Panc1 (cell line): ENCODE measurements at regions not wholly inside any gene's neighbourhood (a gene's known extent, or its start where the extent isn't known, plus 50 kb on each side); places are given as distances from the start of the nearest gene placed in this dataset.

ENCODE experiments used
- POLR2AphosphoS5 ChIP-seq: IDR thresholded peaks from 2 replicates; pipeline ENCODE4 v1.6.1; 2012; ENCODE audit warnings: mild to moderate bottlenecking, low read depth, low read length, moderate library complexity
- SIN3A ChIP-seq: IDR thresholded peaks from 2 replicates; pipeline ENCODE4 v1.6.1; 2012; ENCODE audit warnings: low read depth, mild to moderate bottlenecking, low read length, moderate library complexity, borderline replicate concordance; ENCODE audit not compliant: insufficient read depth
- TF ChIP-seq, protein P1 (sequence below): fragments of 450-650 bp; IDR thresholded peaks from 2 replicates; pipeline ENCODE4 v1.5.1; 2017; ENCODE audit warnings: mild to moderate bottlenecking
- TF ChIP-seq, protein P2 (sequence below), 2 experiments: IDR thresholded peaks; 2 replicates each; pipeline ENCODE4 v1.6.1; 2011 to 2012; ENCODE audit warnings: low read depth in 2 of 2, control low read depth in 1 of 2, low read length in 1 of 2, mild to moderate bottlenecking in 1 of 2, moderate library complexity in 1 of 2; ENCODE audit not compliant: insufficient read depth in 1 of 2

DNA sequence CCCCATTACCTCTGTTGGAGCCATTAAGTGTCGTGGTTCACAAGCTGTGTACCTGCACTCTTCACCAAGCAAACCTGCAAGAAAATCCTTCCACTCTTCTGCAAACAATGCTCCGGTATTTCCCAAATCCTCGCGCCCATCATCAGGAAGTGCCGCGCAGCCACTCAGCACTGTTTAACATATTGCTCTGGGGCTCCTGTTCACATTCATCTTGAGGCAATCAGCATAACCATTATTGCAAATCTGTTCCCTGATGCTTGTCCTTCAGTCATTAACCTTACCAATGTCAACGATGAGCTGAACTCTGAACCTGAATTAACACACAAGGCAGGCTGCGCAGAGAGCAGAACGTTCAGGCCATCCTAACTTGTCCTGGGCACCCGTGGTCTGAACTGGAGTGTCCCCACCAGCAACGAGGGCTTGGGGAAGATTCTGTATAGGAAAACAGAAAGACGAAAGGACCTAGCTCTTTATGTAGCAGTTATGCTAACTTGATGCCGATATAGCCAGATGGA lies 751.4 kb upstream of the AUTS2 start:
- TF ChIP-seq, protein P1, sequence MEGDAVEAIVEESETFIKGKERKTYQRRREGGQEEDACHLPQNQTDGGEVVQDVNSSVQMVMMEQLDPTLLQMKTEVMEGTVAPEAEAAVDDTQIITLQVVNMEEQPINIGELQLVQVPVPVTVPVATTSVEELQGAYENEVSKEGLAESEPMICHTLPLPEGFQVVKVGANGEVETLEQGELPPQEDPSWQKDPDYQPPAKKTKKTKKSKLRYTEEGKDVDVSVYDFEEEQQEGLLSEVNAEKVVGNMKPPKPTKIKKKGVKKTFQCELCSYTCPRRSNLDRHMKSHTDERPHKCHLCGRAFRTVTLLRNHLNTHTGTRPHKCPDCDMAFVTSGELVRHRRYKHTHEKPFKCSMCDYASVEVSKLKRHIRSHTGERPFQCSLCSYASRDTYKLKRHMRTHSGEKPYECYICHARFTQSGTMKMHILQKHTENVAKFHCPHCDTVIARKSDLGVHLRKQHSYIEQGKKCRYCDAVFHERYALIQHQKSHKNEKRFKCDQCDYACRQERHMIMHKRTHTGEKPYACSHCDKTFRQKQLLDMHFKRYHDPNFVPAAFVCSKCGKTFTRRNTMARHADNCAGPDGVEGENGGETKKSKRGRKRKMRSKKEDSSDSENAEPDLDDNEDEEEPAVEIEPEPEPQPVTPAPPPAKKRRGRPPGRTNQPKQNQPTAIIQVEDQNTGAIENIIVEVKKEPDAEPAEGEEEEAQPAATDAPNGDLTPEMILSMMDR = no peak
- TF ChIP-seq, protein P2, sequence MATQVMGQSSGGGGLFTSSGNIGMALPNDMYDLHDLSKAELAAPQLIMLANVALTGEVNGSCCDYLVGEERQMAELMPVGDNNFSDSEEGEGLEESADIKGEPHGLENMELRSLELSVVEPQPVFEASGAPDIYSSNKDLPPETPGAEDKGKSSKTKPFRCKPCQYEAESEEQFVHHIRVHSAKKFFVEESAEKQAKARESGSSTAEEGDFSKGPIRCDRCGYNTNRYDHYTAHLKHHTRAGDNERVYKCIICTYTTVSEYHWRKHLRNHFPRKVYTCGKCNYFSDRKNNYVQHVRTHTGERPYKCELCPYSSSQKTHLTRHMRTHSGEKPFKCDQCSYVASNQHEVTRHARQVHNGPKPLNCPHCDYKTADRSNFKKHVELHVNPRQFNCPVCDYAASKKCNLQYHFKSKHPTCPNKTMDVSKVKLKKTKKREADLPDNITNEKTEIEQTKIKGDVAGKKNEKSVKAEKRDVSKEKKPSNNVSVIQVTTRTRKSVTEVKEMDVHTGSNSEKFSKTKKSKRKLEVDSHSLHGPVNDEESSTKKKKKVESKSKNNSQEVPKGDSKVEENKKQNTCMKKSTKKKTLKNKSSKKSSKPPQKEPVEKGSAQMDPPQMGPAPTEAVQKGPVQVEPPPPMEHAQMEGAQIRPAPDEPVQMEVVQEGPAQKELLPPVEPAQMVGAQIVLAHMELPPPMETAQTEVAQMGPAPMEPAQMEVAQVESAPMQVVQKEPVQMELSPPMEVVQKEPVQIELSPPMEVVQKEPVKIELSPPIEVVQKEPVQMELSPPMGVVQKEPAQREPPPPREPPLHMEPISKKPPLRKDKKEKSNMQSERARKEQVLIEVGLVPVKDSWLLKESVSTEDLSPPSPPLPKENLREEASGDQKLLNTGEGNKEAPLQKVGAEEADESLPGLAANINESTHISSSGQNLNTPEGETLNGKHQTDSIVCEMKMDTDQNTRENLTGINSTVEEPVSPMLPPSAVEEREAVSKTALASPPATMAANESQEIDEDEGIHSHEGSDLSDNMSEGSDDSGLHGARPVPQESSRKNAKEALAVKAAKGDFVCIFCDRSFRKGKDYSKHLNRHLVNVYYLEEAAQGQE (IDR thresholded peaks at IDR 0.05; ENCODE audit: insufficient read depth in 1 of 2, low read depth in 2 of 2, low read length in 1 of 2) = no peak
- no peak for TF ChIP-seq POLR2AphosphoS5
- no peak for TF ChIP-seq SIN3A
